IMR-90 (cell line): ENCODE measurements at regions not wholly inside any gene's neighbourhood (a gene's known extent, or its start where the extent isn't known, plus 50 kb on each side); places are given as distances from the start of the nearest gene placed in this dataset.

ENCODE experiments used
- ATAC-seq: fragments of 200-7000 bp; cut with Tn5 transposase; 2 replicates; pipeline ENCODE4 v1.9.1; 2020; ENCODE audit warnings: low read depth, mild to moderate bottlenecking, moderate library complexity
- BruUV-seq: library from RNA; stranded (reverse); fragments of 400-500 nt; replicated peaks from 2 replicates; lab custom pipeline; 2021; lab: Mats Ljungman, UMichigan
- CTCF ChIA-PET: fragments of 300-600 bp; formaldehyde crosslinking; extraction: SDS; loops from one replicate; lab custom pipeline; 2021; ENCODE audit warnings: antibody characterized with exemption; lab: Yijun Ruan, JAX
- POLR2A ChIA-PET: fragments of 300-600 bp; sonication (Branson Sonifier 250); formaldehyde crosslinking; loops from one replicate; lab custom pipeline; 2022; ENCODE audit warnings: antibody characterized with exemption; ENCODE audit not compliant: unreplicated experiment; lab: Charles Lee
- DNase-seq: peaks from one replicate; pipeline ENCODE4 v3.0.0; 2013
- H2AFZ ChIP-seq: replicated peaks from 2 replicates; pipeline ENCODE3; 2013; ENCODE audit warnings: low read length, mild to moderate bottlenecking; ENCODE audit not compliant: poor library complexity
- H2AK5ac ChIP-seq: 2 replicates; pipeline ENCODE4 v1.6.1; 2013; ENCODE audit warnings: low read depth, low read length, inconsistent platforms
- H2AK9ac ChIP-seq: replicated peaks from 2 replicates; pipeline ENCODE3; 2013; ENCODE audit warnings: mild to moderate bottlenecking, low read depth, low read length, moderate library complexity; ENCODE audit not compliant: poor library complexity
- H2BK120ac ChIP-seq: 2 replicates; pipeline ENCODE4 v1.6.1; 2013; ENCODE audit warnings: low read depth, low read length, inconsistent platforms
- H2BK15ac ChIP-seq: 3 replicates; pipeline ENCODE4 v1.6.1; 2013; ENCODE audit warnings: low read depth, low read length, inconsistent platforms
- H2BK20ac ChIP-seq: 2 replicates; pipeline ENCODE4 v1.6.1; 2013; ENCODE audit warnings: low read depth, mild to moderate bottlenecking, inconsistent platforms, low read length, moderate library complexity
- H2BK5ac ChIP-seq: 2 replicates; pipeline ENCODE4 v1.6.1; 2013; ENCODE audit warnings: mild to moderate bottlenecking, low read depth, low read length, inconsistent platforms; ENCODE audit not compliant: poor library complexity, severe bottlenecking
- H3K14ac ChIP-seq: replicated peaks from 2 replicates; pipeline ENCODE4 v1.6.1; 2013; ENCODE audit warnings: low read depth, low read length, inconsistent platforms
- H3K18ac ChIP-seq: 2 replicates; pipeline ENCODE4 v1.6.1; 2013; ENCODE audit warnings: low read depth, low read length, control low read depth
- H3K23ac ChIP-seq: 2 replicates; pipeline ENCODE4 v1.6.1; 2013; ENCODE audit warnings: low read depth, low read length, inconsistent platforms
- H3K27ac ChIP-seq: 2 replicates; pipeline ENCODE4 v1.5.1; 2013; ENCODE audit warnings: mild to moderate bottlenecking, control low read depth, low read length; ENCODE audit not compliant: insufficient read depth
- H3K27me3 ChIP-seq: 2 replicates; pipeline ENCODE4 v1.6.1; 2013; ENCODE audit warnings: low read length; ENCODE audit not compliant: control insufficient read depth, insufficient read depth
- H3K36me3 ChIP-seq: 2 replicates; pipeline ENCODE4 v1.6.1; 2013; ENCODE audit warnings: low read length, mixed read lengths; ENCODE audit not compliant: control insufficient read depth, insufficient read depth
- H3K4ac ChIP-seq: 2 replicates; pipeline ENCODE4 v1.6.1; 2013; ENCODE audit warnings: low read depth, low read length, inconsistent platforms
- H3K4me1 ChIP-seq: 2 replicates; pipeline ENCODE4 v1.6.1; 2013; ENCODE audit warnings: low read length, mixed read lengths; ENCODE audit not compliant: control insufficient read depth, insufficient read depth
- H3K4me2 ChIP-seq: 2 replicates; pipeline ENCODE4 v1.6.1; 2013; ENCODE audit warnings: low read depth, mild to moderate bottlenecking, control low read depth, low read length, moderate library complexity
- H3K4me3 ChIP-seq: 2 replicates; pipeline ENCODE4 v1.5.1; 2013; ENCODE audit warnings: low read depth, mild to moderate bottlenecking, control low read depth, low read length, moderate library complexity; ENCODE audit not compliant: insufficient read depth
- H3K56ac ChIP-seq: 2 replicates; pipeline ENCODE4 v1.6.1; 2013; ENCODE audit warnings: low read length, inconsistent platforms; ENCODE audit not compliant: insufficient read depth; ENCODE audit errors: extremely low read depth
- H3K79me1 ChIP-seq, 2 experiments: 2 replicates each; pipeline ENCODE4 v1.6.1; 2013; ENCODE audit warnings: low read length in 2 of 2, inconsistent platforms in 1 of 2, low read depth in 1 of 2
- H3K9ac ChIP-seq: 2 replicates; pipeline ENCODE4 v1.6.1; 2013; ENCODE audit warnings: low read depth, low read length, control low read depth
- H3K9me1 ChIP-seq: 2 replicates; pipeline ENCODE4 v1.6.1; 2013; ENCODE audit warnings: low read length, inconsistent platforms; ENCODE audit not compliant: insufficient read depth
- H3K9me3 ChIP-seq: 2 replicates; pipeline ENCODE4 v1.6.1; 2013; ENCODE audit warnings: low read length; ENCODE audit not compliant: control insufficient read depth, insufficient read depth
- H4K20me1 ChIP-seq: 2 replicates; pipeline ENCODE4 v1.6.1; 2013; ENCODE audit warnings: low read length, inconsistent platforms; ENCODE audit not compliant: insufficient read depth
- H4K5ac ChIP-seq: 2 replicates; pipeline ENCODE4 v1.6.1; 2013; ENCODE audit warnings: mild to moderate bottlenecking, low read depth, low read length, control low read depth
- H4K8ac ChIP-seq, 2 experiments: 2 replicates each; pipeline ENCODE4 v1.6.1; 2013; ENCODE audit warnings: low read depth in 2 of 2, low read length in 2 of 2, control low read depth in 1 of 2, inconsistent platforms in 1 of 2
- H4K91ac ChIP-seq: 2 replicates; pipeline ENCODE4 v1.6.1; 2013; ENCODE audit warnings: low read depth, low read length, inconsistent platforms; ENCODE audit not compliant: insufficient read depth
- CEBPB ChIP-seq: IDR thresholded peaks from 2 replicates; pipeline ENCODE4 v1.6.1; 2012; ENCODE audit warnings: low read depth, low read length, improper control_type of control experiment
- CHD1 ChIP-seq: IDR thresholded peaks from 2 replicates; pipeline ENCODE4 v1.6.1; 2012; ENCODE audit warnings: low read depth, low read length, improper control_type of control experiment
- FOS ChIP-seq: fragments of 150-350 bp; IDR thresholded peaks from 2 replicates; pipeline ENCODE4 v1.6.1; 2016; ENCODE audit warnings: low read depth, low read length
- MAFK ChIP-seq: IDR thresholded peaks from 2 replicates; pipeline ENCODE4 v1.6.1; 2012; ENCODE audit warnings: low read depth, low read length, improper control_type of control experiment
- MAZ ChIP-seq: IDR thresholded peaks from 2 replicates; pipeline ENCODE4 v1.6.1; 2012; ENCODE audit warnings: low read depth, mild to moderate bottlenecking, low read length, improper control_type of control experiment, moderate library complexity, borderline replicate concordance
- MXI1 ChIP-seq: IDR thresholded peaks from 2 replicates; pipeline ENCODE4 v1.6.1; 2012; ENCODE audit warnings: low read depth, mild to moderate bottlenecking, low read length, moderate library complexity, borderline replicate concordance
- NFE2L2 ChIP-seq: fragments of 150-350 bp; IDR thresholded peaks from 2 replicates; pipeline ENCODE4 v1.6.1; 2016; ENCODE audit warnings: low read depth, mild to moderate bottlenecking, low read length
- POLR2A ChIP-seq: IDR thresholded peaks from 2 replicates; pipeline ENCODE4 v1.6.1; 2012; ENCODE audit warnings: mild to moderate bottlenecking, low read depth, low read length
- RAD21 ChIP-seq: IDR thresholded peaks from 2 replicates; pipeline ENCODE4 v1.6.1; 2012; ENCODE audit warnings: low read length, improper control_type of control experiment
- RCOR1 ChIP-seq: IDR thresholded peaks from 2 replicates; pipeline ENCODE4 v1.6.1; 2012; ENCODE audit warnings: mild to moderate bottlenecking, low read length, improper control_type of control experiment; ENCODE audit not compliant: insufficient replicate concordance
- RFX5 ChIP-seq: IDR thresholded peaks from 2 replicates; pipeline ENCODE4 v1.8.0; 2012; ENCODE audit warnings: low read depth, mild to moderate bottlenecking, low read length, moderate library complexity
- SMC3 ChIP-seq: fragments of 150-350 bp; IDR thresholded peaks from 2 replicates; pipeline ENCODE4 v1.6.1; 2016; ENCODE audit warnings: low read depth, mild to moderate bottlenecking, antibody characterized with exemption, low read length, moderate library complexity
- WGBS, 2 experiments: methylation state at CpG; one replicate each; pipeline versions ENCODE4 v1.1.5 to v1.1.7; 2013; ENCODE audit warnings: missing lambda C conversion rate in 2 of 2; ENCODE audit not compliant: insufficient read length in 1 of 2; ENCODE audit errors: extremely low coverage in 2 of 2; 5-methylcytosine and 5-hydroxymethylcytosine counted together
- dilution Hi-C: fragments of 300-500 bp; cut with HindIII; formaldehyde crosslinking; loops from one replicate; pipeline ENCODE4 v1.14.3; 2018; ENCODE audit warnings: low sequenced_read_pairs; ENCODE audit not compliant: unreplicated experiment
- in situ Hi-C: fragments of 300-500 bp; cut with MboI; formaldehyde crosslinking; loops from 3 replicates; pipeline ENCODE4 v1.14.3; 2019; ENCODE audit warnings: low sequenced_read_pairs, inconsistent platforms, mixed read lengths
- intact Hi-C: fragments of 100-400 bp; cut with micrococcal nuclease; formaldehyde crosslinking; loops from 2 replicates; pipeline ENCODE4 v1.10.0; 2022
- TF ChIP-seq, protein P1 (sequence below): conservative IDR thresholded peaks from 2 replicates; pipeline ENCODE4 v1.5.1; 2012; ENCODE audit warnings: mild to moderate bottlenecking, low read depth, low read length, improper control_type of control experiment
- TF ChIP-seq, protein P2 (sequence below): fragments of 150-350 bp; IDR thresholded peaks from 2 replicates; pipeline ENCODE4 v1.6.1; 2016; ENCODE audit warnings: low read depth, mild to moderate bottlenecking, low read length, moderate library complexity, borderline replicate concordance
- TF ChIP-seq, protein P3 (sequence below): fragments of 150-350 bp; IDR thresholded peaks from 2 replicates; pipeline ENCODE4 v1.6.1; 2017; ENCODE audit warnings: mild to moderate bottlenecking, antibody characterized with exemption, low read length, low read depth

DNA sequence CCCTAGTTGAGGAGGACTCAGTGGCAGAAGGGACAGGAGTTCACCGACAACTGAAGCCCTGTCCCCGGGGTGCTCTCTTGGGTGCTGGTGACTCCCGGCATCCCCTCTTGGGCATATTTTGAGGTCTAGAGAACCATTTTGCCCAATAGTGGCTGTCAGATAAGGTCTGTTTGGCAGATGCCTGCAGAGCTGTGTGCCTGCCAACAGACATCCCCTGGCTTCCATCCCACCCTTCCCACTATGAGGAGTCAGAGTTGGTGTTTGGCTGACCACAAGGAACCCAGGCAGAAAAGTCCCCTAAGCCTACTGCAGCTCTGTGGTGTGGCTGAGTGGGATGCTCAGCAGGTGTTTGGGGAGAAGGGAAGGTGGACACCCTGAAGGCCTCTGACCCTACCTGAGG, 207.0 kb downstream of the AUH start:
- Histone ChIP-seq H3K9me1 (no peaks in the 10 kb centered on the region), H3K18ac (no peak overlapping the region), H3K36me3 (no peaks in the 10 kb centered on the region), H3K27me3 (no peaks in the 10 kb centered on the region), H3K4ac (no peak overlapping the region), H3K4me1 (no peaks in the 10 kb centered on the region), H3K4me2 (no peak overlapping the region), H4K20me1 (no peaks in the 10 kb centered on the region), H2AK5ac (no peak overlapping the region), H4K91ac (no peak overlapping the region; the same call in 1 of the 2 replicates), H3K4me3 (no peak overlapping the region), H3K27ac (no peak overlapping the region), H2BK15ac (no peak overlapping the region), H3K14ac (no peak overlapping the region), H2AK9ac (no peak overlapping the region), H4K8ac (no peak overlapping the region), H3K23ac (no peak overlapping the region), H2BK120ac (no peak overlapping the region), H3K9ac (no peak overlapping the region), H2BK5ac (no peak overlapping the region), H3K79me1 (no peaks in the 10 kb centered on the region), H2BK20ac (no peak overlapping the region), H3K9me3 (peaks cover 5% of the 10 kb centered on the region), H4K5ac (no peak overlapping the region), H3K56ac (no peak overlapping the region), H2AFZ (no peak overlapping the region)
- in situ Hi-C loops = no loop called here
- intact Hi-C loops = no loop called here
- POLR2A ChIA-PET = no interaction called here
- no CpG with 5 or more reads among the region's 3 CpGs for WGBS, 2 experiments
- TF ChIP-seq CEBPB (no peak), MXI1 (no peak), RCOR1 (no peak), POLR2A (no peak), SMC3 (no peak), RFX5 (no peak), NFE2L2 (no peak), MAZ (no peak), MAFK (no peak), FOS (no peak), CHD1 (no peak), RAD21 (no peak)
- TF ChIP-seq, protein P1, sequence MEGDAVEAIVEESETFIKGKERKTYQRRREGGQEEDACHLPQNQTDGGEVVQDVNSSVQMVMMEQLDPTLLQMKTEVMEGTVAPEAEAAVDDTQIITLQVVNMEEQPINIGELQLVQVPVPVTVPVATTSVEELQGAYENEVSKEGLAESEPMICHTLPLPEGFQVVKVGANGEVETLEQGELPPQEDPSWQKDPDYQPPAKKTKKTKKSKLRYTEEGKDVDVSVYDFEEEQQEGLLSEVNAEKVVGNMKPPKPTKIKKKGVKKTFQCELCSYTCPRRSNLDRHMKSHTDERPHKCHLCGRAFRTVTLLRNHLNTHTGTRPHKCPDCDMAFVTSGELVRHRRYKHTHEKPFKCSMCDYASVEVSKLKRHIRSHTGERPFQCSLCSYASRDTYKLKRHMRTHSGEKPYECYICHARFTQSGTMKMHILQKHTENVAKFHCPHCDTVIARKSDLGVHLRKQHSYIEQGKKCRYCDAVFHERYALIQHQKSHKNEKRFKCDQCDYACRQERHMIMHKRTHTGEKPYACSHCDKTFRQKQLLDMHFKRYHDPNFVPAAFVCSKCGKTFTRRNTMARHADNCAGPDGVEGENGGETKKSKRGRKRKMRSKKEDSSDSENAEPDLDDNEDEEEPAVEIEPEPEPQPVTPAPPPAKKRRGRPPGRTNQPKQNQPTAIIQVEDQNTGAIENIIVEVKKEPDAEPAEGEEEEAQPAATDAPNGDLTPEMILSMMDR = no peak
- TF ChIP-seq, protein P2, sequence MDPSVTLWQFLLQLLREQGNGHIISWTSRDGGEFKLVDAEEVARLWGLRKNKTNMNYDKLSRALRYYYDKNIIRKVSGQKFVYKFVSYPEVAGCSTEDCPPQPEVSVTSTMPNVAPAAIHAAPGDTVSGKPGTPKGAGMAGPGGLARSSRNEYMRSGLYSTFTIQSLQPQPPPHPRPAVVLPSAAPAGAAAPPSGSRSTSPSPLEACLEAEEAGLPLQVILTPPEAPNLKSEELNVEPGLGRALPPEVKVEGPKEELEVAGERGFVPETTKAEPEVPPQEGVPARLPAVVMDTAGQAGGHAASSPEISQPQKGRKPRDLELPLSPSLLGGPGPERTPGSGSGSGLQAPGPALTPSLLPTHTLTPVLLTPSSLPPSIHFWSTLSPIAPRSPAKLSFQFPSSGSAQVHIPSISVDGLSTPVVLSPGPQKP = no peak
- TF ChIP-seq, protein P3, sequence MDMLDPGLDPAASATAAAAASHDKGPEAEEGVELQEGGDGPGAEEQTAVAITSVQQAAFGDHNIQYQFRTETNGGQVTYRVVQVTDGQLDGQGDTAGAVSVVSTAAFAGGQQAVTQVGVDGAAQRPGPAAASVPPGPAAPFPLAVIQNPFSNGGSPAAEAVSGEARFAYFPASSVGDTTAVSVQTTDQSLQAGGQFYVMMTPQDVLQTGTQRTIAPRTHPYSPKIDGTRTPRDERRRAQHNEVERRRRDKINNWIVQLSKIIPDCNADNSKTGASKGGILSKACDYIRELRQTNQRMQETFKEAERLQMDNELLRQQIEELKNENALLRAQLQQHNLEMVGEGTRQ = no peak
- no peak for ATAC-seq
- BruUV-seq = no TSS peak
- dilution Hi-C loops = no loop called here
- CTCF ChIA-PET = no interaction called here
- no peak for DNase-seq
